SU-DHL-6 (cell line): ENCODE measurements at regions not wholly inside any gene's neighbourhood (a gene's known extent, or its start where the extent isn't known, plus 50 kb on each side); places are given as distances from the start of the nearest gene placed in this dataset.

Source experiments
- H2AFZ ChIP-seq: fragments of 200-600 bp; sonication (generic); 2 replicates; pipeline ENCODE4 v1.6.1; 2014; ENCODE audit warnings: low read depth, mild to moderate bottlenecking, moderate library complexity, mixed read lengths, antibody characterized with exemption, low read length; ENCODE audit not compliant: severe bottlenecking
- H3F3A ChIP-seq: fragments of 200-600 bp; shearing (Covaris generic); 2 replicates; pipeline ENCODE4 v1.6.0; 2016; ENCODE audit warnings: antibody characterized with exemption, mild to moderate bottlenecking; ENCODE audit not compliant: insufficient read depth
- H3K27ac ChIP-seq: fragments of 200-600 bp; sonication (generic); 2 replicates; pipeline ENCODE4 v1.5.1; 2016; ENCODE audit warnings: low read depth, mild to moderate bottlenecking, low read length, moderate library complexity, mixed read lengths
- H3K27me3 ChIP-seq: fragments of 200-600 bp; sonication (generic), shearing (Covaris generic); 2 replicates; pipeline ENCODE4 v1.6.0; 2014; ENCODE audit warnings: mild to moderate bottlenecking, low read length
- H3K36me3 ChIP-seq: fragments of 200-600 bp; sonication (generic); 2 replicates; pipeline ENCODE4 v1.6.1; 2014; ENCODE audit warnings: mild to moderate bottlenecking, low read length, mixed read lengths
- H3K4me2 ChIP-seq: fragments of 300-600, 200-600 bp; shearing (Covaris generic), sonication (generic); 2 replicates; pipeline ENCODE4 v1.6.0; 2014; ENCODE audit warnings: low read length, low read depth, mild to moderate bottlenecking; ENCODE audit not compliant: poor library complexity, severe bottlenecking
- H3K4me3 ChIP-seq: fragments of 200-600 bp; sonication (generic); 2 replicates; pipeline ENCODE4 v1.5.1; 2014; ENCODE audit warnings: antibody characterized with exemption, low read length, mild to moderate bottlenecking, mixed read lengths; ENCODE audit not compliant: insufficient read depth, poor library complexity, severe bottlenecking
- H3K79me2 ChIP-seq: fragments of 200-600 bp; sonication (generic); 2 replicates; pipeline ENCODE4 v1.6.1; 2014; ENCODE audit warnings: mild to moderate bottlenecking, low read length, moderate library complexity; ENCODE audit not compliant: insufficient read depth
- H3K9ac ChIP-seq: fragments of 200-600 bp; sonication (generic); 2 replicates; pipeline ENCODE4 v1.7.0; 2014; ENCODE audit warnings: mild to moderate bottlenecking, low read length
- H3K9me2 ChIP-seq: fragments of 200-600 bp; sonication (generic); replicated peaks from 2 replicates; pipeline ENCODE4 v1.6.1; 2014; ENCODE audit warnings: low read length; ENCODE audit not compliant: insufficient read depth
- H3K9me3 ChIP-seq: fragments of 200-600 bp; sonication (generic); 2 replicates; pipeline ENCODE4 v1.6.1; 2014; ENCODE audit warnings: low read length, mixed read lengths; ENCODE audit not compliant: insufficient read depth
- H4K20me1 ChIP-seq: fragments of 200-600 bp; sonication (generic); 2 replicates; pipeline ENCODE4 v1.6.1; 2014; ENCODE audit warnings: low read depth, mild to moderate bottlenecking, antibody characterized with exemption, low read length, moderate library complexity, mixed read lengths
- CTCF ChIP-seq: fragments of 200-600 bp; sonication (generic); IDR thresholded peaks from one replicate; pipeline ENCODE4 v1.5.1; 2017; ENCODE audit warnings: antibody characterized with exemption, mild to moderate bottlenecking, low read length, moderate library complexity; ENCODE audit not compliant: insufficient read depth, poor library complexity, severe bottlenecking
- EZH2phosphoT487 ChIP-seq: fragments of 200-600 bp; sonication (generic), shearing (Covaris generic); conservative IDR thresholded peaks from 2 replicates; pipeline ENCODE4 v1.6.1; 2018; ENCODE audit warnings: mild to moderate bottlenecking, antibody characterized with exemption, low read length, moderate library complexity, mixed read lengths

GRCh38 chr4:36767596-36767995, 476.9 kb upstream of the NWD2 start:
- TF ChIP-seq EZH2phosphoT487 (no peak), CTCF (no peak)
- H3K27ac ChIP-seq = no peak overlapping the region
- H2AFZ ChIP-seq = no peak overlapping the region
- no peaks in the 10 kb centered on the region for H3F3A ChIP-seq
- no peaks in the 10 kb centered on the region for H4K20me1 ChIP-seq
- no peaks in the 10 kb centered on the region for H3K9me2 ChIP-seq
- no peak overlapping the region for H3K4me3 ChIP-seq
- no peak overlapping the region for H3K9ac ChIP-seq
- no peaks in the 10 kb centered on the region for H3K9me3 ChIP-seq
- H3K27me3 ChIP-seq = no peaks in the 10 kb centered on the region
- no peaks in the 10 kb centered on the region for H3K79me2 ChIP-seq
- H3K4me2 ChIP-seq = no peak overlapping the region
- no peaks in the 10 kb centered on the region for H3K36me3 ChIP-seq

GRCh38 chr4:36771411-36772153, 473.0 kb upstream of the NWD2 start:
- Histone ChIP-seq H2AFZ (no peak overlapping the region), H3K9me2 (no peaks in the 10 kb centered on the region), H3K9ac (no peak overlapping the region), H3K27ac (no peak overlapping the region), H4K20me1 (no peaks in the 10 kb centered on the region), H3K36me3 (no peaks in the 10 kb centered on the region), H3F3A (no peaks in the 10 kb centered on the region), H3K27me3 (no peaks in the 10 kb centered on the region), H3K79me2 (no peaks in the 10 kb centered on the region), H3K4me2 (no peak overlapping the region), H3K9me3 (no peaks in the 10 kb centered on the region), H3K4me3 (no peak overlapping the region)
- no peak for TF ChIP-seq EZH2phosphoT487
- no peak for TF ChIP-seq CTCF

GRCh38 chr4:36772154-36772516, 472.4 kb upstream of the NWD2 start:
- Histone ChIP-seq H3K9ac (no peak overlapping the region), H3K27me3 (no peaks in the 10 kb centered on the region), H3K27ac (no peak overlapping the region), H3K9me2 (no peaks in the 10 kb centered on the region), H3K79me2 (no peaks in the 10 kb centered on the region), H3F3A (no peaks in the 10 kb centered on the region), H3K36me3 (no peaks in the 10 kb centered on the region), H3K4me2 (no peak overlapping the region), H3K9me3 (no peaks in the 10 kb centered on the region), H3K4me3 (no peak overlapping the region), H2AFZ (no peak overlapping the region), H4K20me1 (no peaks in the 10 kb centered on the region)
- no peak for TF ChIP-seq CTCF
- TF ChIP-seq EZH2phosphoT487 = no peak
